ENCODE measurements at regions not wholly inside any gene's neighbourhood (a gene's known extent, or its start where the extent isn't known, plus 50 kb on each side); places are given as distances from the start of the nearest gene placed in this dataset.
"Not testable (repeated sequence)": the region's sequence is repeated elsewhere in the genome, so short reads cannot be mapped to it uniquely, and the experiment has no call there.

GRCh38 chr15:31433091-31433490 is 106.5 kb downstream of the KLF13 start:
- no peak for DNase-seq (ENCODE audit: low read depth)

- no peak for DNase-seq (ENCODE audit: low read depth)
These were observed 106.9 kb downstream of the KLF13 start for GRCh38 chr15:31433574-31433973.

- no peak for DNase-seq (ENCODE audit: low read depth)
These were observed 107.6 kb downstream of the KLF13 start for GRCh38 chr15:31434275-31434587.

GRCh38 chr15:31434588-31435260 is 108.1 kb downstream of the KLF13 start:
- DNase-seq (ENCODE audit: low read depth): peak; percentile 70

GRCh38 chr15:31435261-31435911 is 108.8 kb downstream of the KLF13 start:
- DNase-seq (ENCODE audit: low read depth): peak; percentile 59

GRCh38 chr15:31435912-31436628 is 109.4 kb downstream of the KLF13 start:
- DNase-seq (ENCODE audit: low read depth): no peak

GRCh38 chr15:31437686-31438085 is 111.1 kb downstream of the KLF13 start:
- DNase-seq (ENCODE audit: low read depth): no peak

GRCh38 chr15:31438601-31439265 is 112.1 kb downstream of the KLF13 start:
- DNase-seq (ENCODE audit: low read depth): no peak

GRCh38 chr15:31439328-31439727 is 112.7 kb downstream of the KLF13 start:
- DNase-seq (ENCODE audit: low read depth): no peak

GRCh38 chr15:31440216-31440615 is 113.6 kb downstream of the KLF13 start:
- DNase-seq (ENCODE audit: low read depth): not testable (repeated sequence)

GRCh38 chr15:31440754-31441311 is 114.2 kb downstream of the KLF13 start:
- no peak for DNase-seq (ENCODE audit: low read depth)

- DNase-seq (ENCODE audit: low read depth): no peak
These were observed 115.6 kb downstream of the KLF13 start for GRCh38 chr15:31442226-31442625.

- no peak for DNase-seq (ENCODE audit: low read depth)
These were observed 116.1 kb downstream of the KLF13 start for GRCh38 chr15:31442699-31443111.

- no peak for DNase-seq (ENCODE audit: low read depth)
These were observed 118.2 kb downstream of the KLF13 start for GRCh38 chr15:31444844-31445243.

GRCh38 chr15:31446546-31446945 is 119.9 kb downstream of the KLF13 start:
- DNase-seq (ENCODE audit: low read depth): no peak

GRCh38 chr15:31447931-31448634 is 121.4 kb downstream of the KLF13 start:
- DNase-seq (ENCODE audit: low read depth): no peak

GRCh38 chr15:31448635-31448979 is 122.0 kb downstream of the KLF13 start:
- no peak for DNase-seq (ENCODE audit: low read depth)

GRCh38 chr15:31452595-31453557 is 126.2 kb downstream of the KLF13 start:
- DNase-seq (ENCODE audit: low read depth): no peak

GRCh38 chr15:31453558-31454318 is 127.1 kb downstream of the KLF13 start:
- no peak for DNase-seq (ENCODE audit: low read depth)

GRCh38 chr15:31455499-31455898 is 128.9 kb downstream of the KLF13 start:
- DNase-seq (ENCODE audit: low read depth): no peak

All from stimulated activated CD8-positive, alpha-beta memory T cell treated with anti-CD3 and anti-CD28 coated beads, Interleukin-12 subunit alpha, Interleukin-12 subunit beta, amount 100 ng/mL, for 1 hour (primary cell).